ENCODE measurements at regions not wholly inside any gene's neighbourhood (a gene's known extent, or its start where the extent isn't known, plus 50 kb on each side); places are given as distances from the start of the nearest gene placed in this dataset.

- Histone ChIP-seq H3K4me2 (ENCODE audit: low read length) (no peak overlapping the region), H3K27me3 (ENCODE audit: control insufficient read depth, low read length) (no peaks in the 10 kb centered on the region), H3K9me2 (replicated peaks; ENCODE audit: control insufficient read depth, low read length) (no peaks in the 10 kb centered on the region), H3K9me3 (ENCODE audit: control insufficient read depth, insufficient read depth, low read length) (no peaks in the 10 kb centered on the region), H3K79me2 (ENCODE audit: control insufficient read depth, low read length) (no peaks in the 10 kb centered on the region), H3K4me3 (ENCODE audit: low read length) (no peak overlapping the region), H3K36me3 (ENCODE audit: control insufficient read depth, low read length) (no peaks in the 10 kb centered on the region), H3K4me1 (ENCODE audit: control insufficient read depth, low read length) (no peaks in the 10 kb centered on the region), H3K27ac (ENCODE audit: low read depth, low read length) (no peak overlapping the region), H3F3A (ENCODE audit: control insufficient read depth, insufficient read depth) (no peaks in the 10 kb centered on the region), H4K20me1 (ENCODE audit: control insufficient read depth, insufficient read depth, low read depth, low read length) (no peaks in the 10 kb centered on the region)
- TF ChIP-seq CTCF (IDR thresholded peaks at IDR 0.05; ENCODE audit: low read depth, low read length, poor library complexity, severe bottlenecking) (no peak), EZH2phosphoT487 (IDR thresholded peaks at IDR 0.05; ENCODE audit: borderline replicate concordance, low read length) (no peak)
Measured at GRCh38 chr5:62083247-62083646, 222.8 kb upstream of the KIF2A start.

DNA sequence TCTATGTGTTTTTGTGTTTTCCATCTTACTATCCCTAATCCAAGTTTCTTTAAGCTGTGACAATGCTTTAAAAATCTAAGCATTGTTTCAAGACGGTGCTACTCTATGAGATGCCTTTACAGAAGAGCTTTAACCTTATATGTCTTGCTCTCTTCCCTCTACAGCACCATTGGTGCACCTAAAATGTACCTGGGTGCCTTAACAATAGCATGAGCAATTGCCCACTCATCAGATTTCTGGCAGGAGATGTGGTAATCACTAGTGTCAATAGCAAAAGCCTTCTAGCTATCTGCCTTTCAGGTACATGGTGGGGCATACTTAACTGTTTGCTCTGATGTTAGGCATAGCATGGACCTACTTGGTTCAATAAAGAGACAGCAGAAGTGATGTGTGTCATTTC is 222.3 kb upstream of the KIF2A start:
- H3K9me3 ChIP-seq (ENCODE audit: control insufficient read depth, insufficient read depth, low read length) = no peaks in the 10 kb centered on the region
- TF ChIP-seq CTCF (IDR thresholded peaks at IDR 0.05; ENCODE audit: low read depth, low read length, poor library complexity, severe bottlenecking) (no peak), EZH2phosphoT487 (IDR thresholded peaks at IDR 0.05; ENCODE audit: borderline replicate concordance, low read length) (no peak)
- H3K27me3 ChIP-seq (ENCODE audit: control insufficient read depth, low read length) = no peaks in the 10 kb centered on the region
- no peaks in the 10 kb centered on the region for H3F3A ChIP-seq (ENCODE audit: control insufficient read depth, insufficient read depth)
- H3K4me3 ChIP-seq (ENCODE audit: low read length) = no peak overlapping the region
- no peaks in the 10 kb centered on the region for H4K20me1 ChIP-seq (ENCODE audit: control insufficient read depth, insufficient read depth, low read depth, low read length)
- H3K79me2 ChIP-seq (ENCODE audit: control insufficient read depth, low read length) = no peaks in the 10 kb centered on the region
- H3K27ac ChIP-seq (ENCODE audit: low read depth, low read length) = no peak overlapping the region
- no peaks in the 10 kb centered on the region for H3K4me1 ChIP-seq (ENCODE audit: control insufficient read depth, low read length)
- H3K9me2 ChIP-seq (replicated peaks; ENCODE audit: control insufficient read depth, low read length) = no peaks in the 10 kb centered on the region
- no peak overlapping the region for H3K4me2 ChIP-seq (ENCODE audit: low read length)
- no peaks in the 10 kb centered on the region for H3K36me3 ChIP-seq (ENCODE audit: control insufficient read depth, low read length)

GRCh38 chr5:62084391-62084790 is 221.6 kb upstream of the KIF2A start:
- no peaks in the 10 kb centered on the region for H3K9me2 ChIP-seq (replicated peaks; ENCODE audit: control insufficient read depth, low read length)
- H3K4me3 ChIP-seq (ENCODE audit: low read length) = no peak overlapping the region
- no peak overlapping the region for H3K4me2 ChIP-seq (ENCODE audit: low read length)
- no peak for TF ChIP-seq EZH2phosphoT487 (IDR thresholded peaks at IDR 0.05; ENCODE audit: borderline replicate concordance, low read length)
- H3K4me1 ChIP-seq (ENCODE audit: control insufficient read depth, low read length) = no peaks in the 10 kb centered on the region
- H3K27me3 ChIP-seq (ENCODE audit: control insufficient read depth, low read length) = no peaks in the 10 kb centered on the region
- no peaks in the 10 kb centered on the region for H3K36me3 ChIP-seq (ENCODE audit: control insufficient read depth, low read length)
- no peaks in the 10 kb centered on the region for H3K9me3 ChIP-seq (ENCODE audit: control insufficient read depth, insufficient read depth, low read length)
- no peaks in the 10 kb centered on the region for H3F3A ChIP-seq (ENCODE audit: control insufficient read depth, insufficient read depth)
- H3K27ac ChIP-seq (ENCODE audit: low read depth, low read length) = no peak overlapping the region
- H3K79me2 ChIP-seq (ENCODE audit: control insufficient read depth, low read length) = no peaks in the 10 kb centered on the region
- H4K20me1 ChIP-seq (ENCODE audit: control insufficient read depth, insufficient read depth, low read depth, low read length) = no peaks in the 10 kb centered on the region

DNA sequence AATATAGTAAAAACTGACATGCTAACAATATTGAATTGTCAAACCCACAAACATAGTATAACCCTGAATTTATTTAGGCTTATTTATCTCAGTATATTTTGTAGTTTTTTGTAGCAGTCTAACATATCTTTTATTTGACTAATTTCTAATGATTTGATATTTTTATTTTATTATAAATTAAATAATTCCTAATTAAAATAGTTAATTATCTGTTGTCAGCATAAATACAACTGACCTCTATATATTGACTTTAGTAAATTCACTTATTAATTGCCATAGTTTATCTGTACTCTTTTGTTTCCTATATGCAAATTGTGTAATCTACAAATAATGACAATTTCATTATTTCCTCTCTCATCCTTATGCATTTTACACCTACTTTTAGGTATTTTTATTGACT is 215.1 kb upstream of the KIF2A start:
- H3K27ac ChIP-seq (ENCODE audit: low read depth, low read length) = no peak overlapping the region
- H3K4me3 ChIP-seq (ENCODE audit: low read length) = no peak overlapping the region
- no peaks in the 10 kb centered on the region for H3F3A ChIP-seq (ENCODE audit: control insufficient read depth, insufficient read depth)
- TF ChIP-seq CTCF (IDR thresholded peaks at IDR 0.05; ENCODE audit: low read depth, low read length, poor library complexity, severe bottlenecking) = no peak
- no peak for TF ChIP-seq EZH2phosphoT487 (IDR thresholded peaks at IDR 0.05; ENCODE audit: borderline replicate concordance, low read length)
- no peaks in the 10 kb centered on the region for H3K79me2 ChIP-seq (ENCODE audit: control insufficient read depth, low read length)
- no peaks in the 10 kb centered on the region for H4K20me1 ChIP-seq (ENCODE audit: control insufficient read depth, insufficient read depth, low read depth, low read length)
- H3K9me3 ChIP-seq (ENCODE audit: control insufficient read depth, insufficient read depth, low read length) = no peaks in the 10 kb centered on the region
- no peaks in the 10 kb centered on the region for H3K36me3 ChIP-seq (ENCODE audit: control insufficient read depth, low read length)
- no peaks in the 10 kb centered on the region for H3K4me1 ChIP-seq (ENCODE audit: control insufficient read depth, low read length)
- 0 out of 2 replicates have a peak, but pooled peaks cover 3% of the 10 kb centered on the region for H3K27me3 ChIP-seq (ENCODE audit: control insufficient read depth, low read length)
- H3K9me2 ChIP-seq (replicated peaks; ENCODE audit: control insufficient read depth, low read length) = no peaks in the 10 kb centered on the region
- no peak overlapping the region for H3K4me2 ChIP-seq (ENCODE audit: low read length)

All from DOHH2 (cell line).